Adrenal gland (tissue), 5 donors: ENCODE measurements at regions not wholly inside any gene's neighbourhood (a gene's known extent, or its start where the extent isn't known, plus 50 kb on each side); places are given as distances from the start of the nearest gene placed in this dataset.

ENCODE experiments used
- CTCF ChIP-seq, 6 experiments: fragments of 450-650 bp in 4 of 6; fragments of 200-600 bp in 2 of 6; sonication (generic) in 1 of 6; IDR thresholded peaks; 1 replicate in 5 of 6; 2 replicates in 1 of 6; pipeline versions ENCODE4 v1.5.1 to v1.8.0; 2016 to 2021; ENCODE audit warnings: antibody characterized with exemption in 6 of 6, mild to moderate bottlenecking in 2 of 6, moderate library complexity in 1 of 6
- POLR2A ChIP-seq, 2 donors: fragments of 450-650 bp; IDR thresholded peaks; one replicate each; pipeline ENCODE4 v1.6.1; 2017; ENCODE audit warnings: antibody characterized with exemption in 2 of 2, mild to moderate bottlenecking in 2 of 2, moderate library complexity in 1 of 2
- donor health status: DM: no; HTN: no; CAD: no.

- TF ChIP-seq CTCF (IDR thresholded peaks at IDR 0.05) (no peak), POLR2A (IDR thresholded peaks at IDR 0.05) (no peak)
Measured at GRCh38 chr1:194369060-194369459, 1182.6 kb upstream of the B3GALT2 start.
